IMR-90 (cell line): ENCODE measurements at regions not wholly inside any gene's neighbourhood (a gene's known extent, or its start where the extent isn't known, plus 50 kb on each side); places are given as distances from the start of the nearest gene placed in this dataset.

Experiments
- ATAC-seq: fragments of 200-7000 bp; cut with Tn5 transposase; 2 replicates; pipeline ENCODE4 v1.9.1; 2020; ENCODE audit warnings: low read depth, mild to moderate bottlenecking, moderate library complexity
- BruUV-seq: library from RNA; stranded (reverse); fragments of 400-500 nt; replicated peaks from 2 replicates; lab custom pipeline; 2021; lab: Mats Ljungman, UMichigan
- CTCF ChIA-PET: fragments of 300-600 bp; formaldehyde crosslinking; extraction: SDS; loops from one replicate; lab custom pipeline; 2021; ENCODE audit warnings: antibody characterized with exemption; lab: Yijun Ruan, JAX
- POLR2A ChIA-PET: fragments of 300-600 bp; sonication (Branson Sonifier 250); formaldehyde crosslinking; loops from one replicate; lab custom pipeline; 2022; ENCODE audit warnings: antibody characterized with exemption; ENCODE audit not compliant: unreplicated experiment; lab: Charles Lee
- DNase-seq: peaks from one replicate; pipeline ENCODE4 v3.0.0; 2013
- H2AFZ ChIP-seq: replicated peaks from 2 replicates; pipeline ENCODE3; 2013; ENCODE audit warnings: low read length, mild to moderate bottlenecking; ENCODE audit not compliant: poor library complexity
- H2AK5ac ChIP-seq: 2 replicates; pipeline ENCODE4 v1.6.1; 2013; ENCODE audit warnings: low read depth, low read length, inconsistent platforms
- H2AK9ac ChIP-seq: replicated peaks from 2 replicates; pipeline ENCODE3; 2013; ENCODE audit warnings: mild to moderate bottlenecking, low read depth, low read length, moderate library complexity; ENCODE audit not compliant: poor library complexity
- H2BK120ac ChIP-seq: 2 replicates; pipeline ENCODE4 v1.6.1; 2013; ENCODE audit warnings: low read depth, low read length, inconsistent platforms
- H2BK15ac ChIP-seq: 3 replicates; pipeline ENCODE4 v1.6.1; 2013; ENCODE audit warnings: low read depth, low read length, inconsistent platforms
- H2BK20ac ChIP-seq: 2 replicates; pipeline ENCODE4 v1.6.1; 2013; ENCODE audit warnings: low read depth, mild to moderate bottlenecking, inconsistent platforms, low read length, moderate library complexity
- H2BK5ac ChIP-seq: 2 replicates; pipeline ENCODE4 v1.6.1; 2013; ENCODE audit warnings: mild to moderate bottlenecking, low read depth, low read length, inconsistent platforms; ENCODE audit not compliant: poor library complexity, severe bottlenecking
- H3K14ac ChIP-seq: replicated peaks from 2 replicates; pipeline ENCODE4 v1.6.1; 2013; ENCODE audit warnings: low read depth, low read length, inconsistent platforms
- H3K18ac ChIP-seq: 2 replicates; pipeline ENCODE4 v1.6.1; 2013; ENCODE audit warnings: low read depth, low read length, control low read depth
- H3K23ac ChIP-seq: 2 replicates; pipeline ENCODE4 v1.6.1; 2013; ENCODE audit warnings: low read depth, low read length, inconsistent platforms
- H3K27ac ChIP-seq: 2 replicates; pipeline ENCODE4 v1.5.1; 2013; ENCODE audit warnings: mild to moderate bottlenecking, control low read depth, low read length; ENCODE audit not compliant: insufficient read depth
- H3K27me3 ChIP-seq: 2 replicates; pipeline ENCODE4 v1.6.1; 2013; ENCODE audit warnings: low read length; ENCODE audit not compliant: control insufficient read depth, insufficient read depth
- H3K36me3 ChIP-seq: 2 replicates; pipeline ENCODE4 v1.6.1; 2013; ENCODE audit warnings: low read length, mixed read lengths; ENCODE audit not compliant: control insufficient read depth, insufficient read depth
- H3K4ac ChIP-seq: 2 replicates; pipeline ENCODE4 v1.6.1; 2013; ENCODE audit warnings: low read depth, low read length, inconsistent platforms
- H3K4me1 ChIP-seq: 2 replicates; pipeline ENCODE4 v1.6.1; 2013; ENCODE audit warnings: low read length, mixed read lengths; ENCODE audit not compliant: control insufficient read depth, insufficient read depth
- H3K4me2 ChIP-seq: 2 replicates; pipeline ENCODE4 v1.6.1; 2013; ENCODE audit warnings: low read depth, mild to moderate bottlenecking, control low read depth, low read length, moderate library complexity
- H3K4me3 ChIP-seq: 2 replicates; pipeline ENCODE4 v1.5.1; 2013; ENCODE audit warnings: low read depth, mild to moderate bottlenecking, control low read depth, low read length, moderate library complexity; ENCODE audit not compliant: insufficient read depth
- H3K56ac ChIP-seq: 2 replicates; pipeline ENCODE4 v1.6.1; 2013; ENCODE audit warnings: low read length, inconsistent platforms; ENCODE audit not compliant: insufficient read depth; ENCODE audit errors: extremely low read depth
- H3K79me1 ChIP-seq, 2 experiments: 2 replicates each; pipeline ENCODE4 v1.6.1; 2013; ENCODE audit warnings: low read length in 2 of 2, inconsistent platforms in 1 of 2, low read depth in 1 of 2
- H3K9ac ChIP-seq: 2 replicates; pipeline ENCODE4 v1.6.1; 2013; ENCODE audit warnings: low read depth, low read length, control low read depth
- H3K9me1 ChIP-seq: 2 replicates; pipeline ENCODE4 v1.6.1; 2013; ENCODE audit warnings: low read length, inconsistent platforms; ENCODE audit not compliant: insufficient read depth
- H3K9me3 ChIP-seq: 2 replicates; pipeline ENCODE4 v1.6.1; 2013; ENCODE audit warnings: low read length; ENCODE audit not compliant: control insufficient read depth, insufficient read depth
- H4K20me1 ChIP-seq: 2 replicates; pipeline ENCODE4 v1.6.1; 2013; ENCODE audit warnings: low read length, inconsistent platforms; ENCODE audit not compliant: insufficient read depth
- H4K5ac ChIP-seq: 2 replicates; pipeline ENCODE4 v1.6.1; 2013; ENCODE audit warnings: mild to moderate bottlenecking, low read depth, low read length, control low read depth
- H4K8ac ChIP-seq, 2 experiments: 2 replicates each; pipeline ENCODE4 v1.6.1; 2013; ENCODE audit warnings: low read depth in 2 of 2, low read length in 2 of 2, control low read depth in 1 of 2, inconsistent platforms in 1 of 2
- H4K91ac ChIP-seq: 2 replicates; pipeline ENCODE4 v1.6.1; 2013; ENCODE audit warnings: low read depth, low read length, inconsistent platforms; ENCODE audit not compliant: insufficient read depth
- CHD1 ChIP-seq: IDR thresholded peaks from 2 replicates; pipeline ENCODE4 v1.6.1; 2012; ENCODE audit warnings: low read depth, low read length, improper control_type of control experiment
- FOS ChIP-seq: fragments of 150-350 bp; IDR thresholded peaks from 2 replicates; pipeline ENCODE4 v1.6.1; 2016; ENCODE audit warnings: low read depth, low read length
- MAFK ChIP-seq: IDR thresholded peaks from 2 replicates; pipeline ENCODE4 v1.6.1; 2012; ENCODE audit warnings: low read depth, low read length, improper control_type of control experiment
- POLR2A ChIP-seq: IDR thresholded peaks from 2 replicates; pipeline ENCODE4 v1.6.1; 2012; ENCODE audit warnings: mild to moderate bottlenecking, low read depth, low read length
- SMC3 ChIP-seq: fragments of 150-350 bp; IDR thresholded peaks from 2 replicates; pipeline ENCODE4 v1.6.1; 2016; ENCODE audit warnings: low read depth, mild to moderate bottlenecking, antibody characterized with exemption, low read length, moderate library complexity
- WGBS, 2 experiments: methylation state at CpG; one replicate each; pipeline versions ENCODE4 v1.1.5 to v1.1.7; 2013; ENCODE audit warnings: missing lambda C conversion rate in 2 of 2; ENCODE audit not compliant: insufficient read length in 1 of 2; ENCODE audit errors: extremely low coverage in 2 of 2; 5-methylcytosine and 5-hydroxymethylcytosine counted together
- dilution Hi-C: fragments of 300-500 bp; cut with HindIII; formaldehyde crosslinking; loops from one replicate; pipeline ENCODE4 v1.14.3; 2018; ENCODE audit warnings: low sequenced_read_pairs; ENCODE audit not compliant: unreplicated experiment
- in situ Hi-C: fragments of 300-500 bp; cut with MboI; formaldehyde crosslinking; loops from 3 replicates; pipeline ENCODE4 v1.14.3; 2019; ENCODE audit warnings: low sequenced_read_pairs, inconsistent platforms, mixed read lengths
- intact Hi-C: fragments of 100-400 bp; cut with micrococcal nuclease; formaldehyde crosslinking; loops from 2 replicates; pipeline ENCODE4 v1.10.0; 2022

- H2AFZ ChIP-seq, result no peak overlapping the region
- no peak overlapping the region for H2AK9ac ChIP-seq
- TF ChIP-seq POLR2A, result no peak
- TF ChIP-seq CHD1, result no peak
- TF ChIP-seq SMC3, result no peak
- TF ChIP-seq MAFK, result no peak
- no peak for TF ChIP-seq FOS
- no peaks in the 10 kb centered on the region for H3K4me1 ChIP-seq
- H3K79me1 ChIP-seq, result no peaks in the 10 kb centered on the region
- no peaks in the 10 kb centered on the region for H3K9me1 ChIP-seq
- H2AK5ac ChIP-seq, result no peak overlapping the region
- no peak overlapping the region for H3K4ac ChIP-seq
- no peak for ATAC-seq
- no peak overlapping the region for H3K23ac ChIP-seq
- H2BK15ac ChIP-seq, result no peak overlapping the region
- no peak overlapping the region for H4K5ac ChIP-seq
- H4K8ac ChIP-seq, result no peak overlapping the region
- H3K56ac ChIP-seq, result no peak overlapping the region
- no peak overlapping the region for H2BK20ac ChIP-seq
- H3K27me3 ChIP-seq, result no peaks in the 10 kb centered on the region
- no CpG with 5 or more reads among the region's 3 CpGs for WGBS, 2 experiments
- no peak overlapping the region for H2BK5ac ChIP-seq
- CTCF ChIA-PET, result no interaction called here
- H3K4me2 ChIP-seq, result no peak overlapping the region
- POLR2A ChIA-PET, result no interaction called here
- no peak overlapping the region for H3K4me3 ChIP-seq
- no peak for DNase-seq
- no peak overlapping the region for H3K14ac ChIP-seq
- H3K9ac ChIP-seq, result no peak overlapping the region
- no peak overlapping the region for H3K27ac ChIP-seq
- H3K9me3 ChIP-seq, result no peaks in the 10 kb centered on the region
- H3K18ac ChIP-seq, result no peak overlapping the region
- intact Hi-C loops (no loop called here), in situ Hi-C loops (no loop called here), dilution Hi-C loops (no loop called here)
- no peaks in the 10 kb centered on the region for H4K20me1 ChIP-seq
- no peak overlapping the region for H4K91ac ChIP-seq
- BruUV-seq, result no TSS peak
- H2BK120ac ChIP-seq, result no peak overlapping the region
- no peaks in the 10 kb centered on the region for H3K36me3 ChIP-seq
Measured at GRCh38 chr14:84167026-84167425, 1362.9 kb upstream of the FLRT2 start.
